Epithelial cell of esophagus (primary cell): ENCODE measurements at regions not wholly inside any gene's neighbourhood (a gene's known extent, or its start where the extent isn't known, plus 50 kb on each side); places are given as distances from the start of the nearest gene placed in this dataset.

Experiments used
- DNase-seq: peaks from one replicate; pipeline ENCODE4 v3.0.0; 2010; ENCODE audit warnings: low read depth
- H3K4me3 ChIP-seq: 2 replicates; pipeline ENCODE4 v1.5.1; 2011; ENCODE audit warnings: mild to moderate bottlenecking, low read length, control low read depth
- CTCF ChIP-seq: IDR thresholded peaks from 2 replicates; pipeline ENCODE4 v1.5.1; 2011; ENCODE audit warnings: low read depth, mild to moderate bottlenecking, low read length, control low read depth, inconsistent platforms; ENCODE audit not compliant: insufficient read depth; ENCODE audit errors: missing control alignments

- no peak for DNase-seq
- no peak overlapping the region for H3K4me3 ChIP-seq
- TF ChIP-seq CTCF: no peak
These were observed 70.0 kb upstream of the HMGA2 start for GRCh38 chr12:65754290-65754689.

GRCh38 chr12:65754744-65755595 lies 69.3 kb upstream of the HMGA2 start:
- TF ChIP-seq CTCF: no peak
- no peak overlapping the region for H3K4me3 ChIP-seq
- no peak for DNase-seq

GRCh38 chr12:65755596-65755978 lies 68.7 kb upstream of the HMGA2 start:
- peak; percentile 58 for DNase-seq
- H3K4me3 ChIP-seq: no peak overlapping the region
- TF ChIP-seq CTCF: no peak

- no peak for DNase-seq
- TF ChIP-seq CTCF: no peak
- H3K4me3 ChIP-seq: no peak overlapping the region
These were observed 68.0 kb upstream of the HMGA2 start for GRCh38 chr12:65756267-65756666.

- no peak for TF ChIP-seq CTCF
- H3K4me3 ChIP-seq: no peak overlapping the region
- DNase-seq: no peak
These were observed 67.2 kb upstream of the HMGA2 start for GRCh38 chr12:65756956-65757511.

GRCh38 chr12:65758401-65758800 lies 65.9 kb upstream of the HMGA2 start:
- no peak for TF ChIP-seq CTCF
- DNase-seq: no peak
- no peak overlapping the region for H3K4me3 ChIP-seq
